ENCODE measurements at regions not wholly inside any gene's neighbourhood (a gene's known extent, or its start where the extent isn't known, plus 50 kb on each side); places are given as distances from the start of the nearest gene placed in this dataset.

- ATAC-seq (peak; percentile 26), DNase-seq (no peak)
- TF ChIP-seq, protein P1, sequence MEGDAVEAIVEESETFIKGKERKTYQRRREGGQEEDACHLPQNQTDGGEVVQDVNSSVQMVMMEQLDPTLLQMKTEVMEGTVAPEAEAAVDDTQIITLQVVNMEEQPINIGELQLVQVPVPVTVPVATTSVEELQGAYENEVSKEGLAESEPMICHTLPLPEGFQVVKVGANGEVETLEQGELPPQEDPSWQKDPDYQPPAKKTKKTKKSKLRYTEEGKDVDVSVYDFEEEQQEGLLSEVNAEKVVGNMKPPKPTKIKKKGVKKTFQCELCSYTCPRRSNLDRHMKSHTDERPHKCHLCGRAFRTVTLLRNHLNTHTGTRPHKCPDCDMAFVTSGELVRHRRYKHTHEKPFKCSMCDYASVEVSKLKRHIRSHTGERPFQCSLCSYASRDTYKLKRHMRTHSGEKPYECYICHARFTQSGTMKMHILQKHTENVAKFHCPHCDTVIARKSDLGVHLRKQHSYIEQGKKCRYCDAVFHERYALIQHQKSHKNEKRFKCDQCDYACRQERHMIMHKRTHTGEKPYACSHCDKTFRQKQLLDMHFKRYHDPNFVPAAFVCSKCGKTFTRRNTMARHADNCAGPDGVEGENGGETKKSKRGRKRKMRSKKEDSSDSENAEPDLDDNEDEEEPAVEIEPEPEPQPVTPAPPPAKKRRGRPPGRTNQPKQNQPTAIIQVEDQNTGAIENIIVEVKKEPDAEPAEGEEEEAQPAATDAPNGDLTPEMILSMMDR (IDR thresholded peaks at IDR 0.05), result no peak
- Histone ChIP-seq H3K4me1 (ENCODE audit: low read depth) (peaks cover 5% of the 10 kb centered on the region), H3K9me3 (no peaks in the 10 kb centered on the region), H3K36me3 (ENCODE audit: low read depth) (no peaks in the 10 kb centered on the region), H3K4me3 (no peak overlapping the region)
- intact Hi-C loops (cut with DNase I, micrococcal nuclease), result no loop called here
Measured at GRCh38 chr1:73782901-73783300, 415.1 kb downstream of the LRRIQ3 start.

DNA sequence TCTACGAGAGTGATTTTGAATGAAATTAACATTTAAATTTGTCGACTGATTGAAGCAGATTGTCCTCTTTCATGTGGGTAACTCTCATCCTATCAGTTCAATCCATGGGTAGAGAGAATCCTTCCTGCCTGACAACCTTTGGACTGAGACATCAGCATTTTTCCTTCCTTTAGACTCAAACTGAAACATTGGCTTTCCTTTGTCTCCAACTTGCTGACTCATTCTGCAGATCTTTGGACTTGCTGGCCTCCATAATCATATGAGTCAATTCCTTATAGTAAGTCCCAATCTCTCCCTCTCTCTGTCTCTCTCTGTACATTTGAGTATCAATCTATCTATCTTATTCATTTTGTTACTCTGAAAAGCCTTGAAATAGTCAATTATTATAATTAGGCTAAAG lies 416.7 kb downstream of the LRRIQ3 start:
- DNase-seq (no peak), ATAC-seq (peak; percentile 79)
- H3K36me3 ChIP-seq (ENCODE audit: low read depth), result no peaks in the 10 kb centered on the region
- no peak overlapping the region for H3K4me3 ChIP-seq
- H3K4me1 ChIP-seq (ENCODE audit: low read depth), result peaks cover 5% of the 10 kb centered on the region
- intact Hi-C loops (cut with DNase I, micrococcal nuclease), result no loop called here
- H3K9me3 ChIP-seq, result no peaks in the 10 kb centered on the region
- TF ChIP-seq, protein P1 (IDR thresholded peaks at IDR 0.05), result no peak

- Histone ChIP-seq H3K4me3 (no peak overlapping the region), H3K4me1 (ENCODE audit: low read depth) (peaks cover 5% of the 10 kb centered on the region), H3K36me3 (ENCODE audit: low read depth) (no peaks in the 10 kb centered on the region), H3K9me3 (no peaks in the 10 kb centered on the region)
- DNase-seq (no peak), ATAC-seq (no peak)
- TF ChIP-seq, protein P1 (IDR thresholded peaks at IDR 0.05), result no peak
- intact Hi-C loops (cut with DNase I, micrococcal nuclease), result no loop called here
Measured at GRCh38 chr1:73778471-73778870, 419.5 kb downstream of the LRRIQ3 start.

GRCh38 chr1:73775896-73776295 lies 422.1 kb downstream of the LRRIQ3 start:
- TF ChIP-seq, protein P1 (IDR thresholded peaks at IDR 0.05), result no peak
- Histone ChIP-seq H3K4me3 (no peak overlapping the region), H3K36me3 (ENCODE audit: low read depth) (no peaks in the 10 kb centered on the region), H3K4me1 (ENCODE audit: low read depth) (no peaks in the 10 kb centered on the region), H3K9me3 (no peaks in the 10 kb centered on the region)
- DNase-seq (no peak), ATAC-seq (no peak)
- intact Hi-C loops (cut with DNase I, micrococcal nuclease), result no loop called here

DNA sequence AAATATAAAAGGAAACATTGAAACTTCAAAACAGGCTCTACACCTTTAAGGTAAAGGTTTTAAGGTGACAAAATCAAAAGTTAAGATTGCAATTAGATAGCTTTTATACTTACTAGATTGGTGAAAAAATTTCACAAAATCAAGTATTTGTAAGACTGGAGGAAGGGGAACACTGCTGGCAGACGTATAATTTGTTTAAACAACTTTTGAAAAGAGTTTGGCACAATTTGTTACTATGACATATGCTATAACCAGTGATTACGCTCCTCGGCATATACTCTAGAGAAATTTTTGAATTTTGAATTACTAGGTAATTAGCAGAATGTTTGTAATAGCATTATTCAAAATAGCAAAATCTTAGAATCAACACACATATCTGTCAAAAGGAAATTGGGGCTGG lies 425.0 kb downstream of the LRRIQ3 start:
- ATAC-seq (no peak), DNase-seq (no peak)
- Histone ChIP-seq H3K36me3 (ENCODE audit: low read depth) (no peaks in the 10 kb centered on the region), H3K9me3 (no peaks in the 10 kb centered on the region), H3K4me1 (ENCODE audit: low read depth) (no peaks in the 10 kb centered on the region), H3K4me3 (no peak overlapping the region)
- TF ChIP-seq, protein P1 (IDR thresholded peaks at IDR 0.05), result no peak
- intact Hi-C loops (cut with DNase I, micrococcal nuclease), result no loop called here

DNA sequence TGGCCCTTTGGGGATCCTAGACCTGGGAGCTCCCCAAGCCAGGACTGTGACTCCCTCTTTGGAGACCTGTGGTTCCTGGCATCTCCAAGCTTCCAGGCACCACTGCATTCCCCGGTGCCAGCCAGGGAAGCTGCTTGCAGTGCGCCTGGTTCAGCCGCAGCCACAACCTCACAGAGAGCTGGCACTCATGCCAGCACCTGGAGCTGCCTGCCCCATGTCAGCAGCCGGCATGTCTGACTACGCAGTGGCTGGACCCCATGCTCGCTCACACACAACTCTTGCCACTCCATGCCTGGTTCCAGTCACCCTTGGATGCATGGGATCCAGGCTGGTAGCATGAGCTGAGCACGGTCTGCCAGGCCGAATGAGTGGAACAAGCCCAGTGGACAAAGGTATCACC lies 426.6 kb downstream of the LRRIQ3 start:
- intact Hi-C loops (cut with DNase I, micrococcal nuclease), result no loop called here
- TF ChIP-seq, protein P1 (IDR thresholded peaks at IDR 0.05), result no peak
- H3K36me3 ChIP-seq (ENCODE audit: low read depth), result no peaks in the 10 kb centered on the region

More for the DNA sequence above, 426.6 kb downstream of the LRRIQ3 start:
- ATAC-seq (no peak), DNase-seq (no peak)
- Histone ChIP-seq H3K4me3 (no peak overlapping the region), H3K9me3 (no peaks in the 10 kb centered on the region), H3K4me1 (ENCODE audit: low read depth) (no peaks in the 10 kb centered on the region)
